Spleen (tissue), 11 donors: ENCODE measurements at regions not wholly inside any gene's neighbourhood (a gene's known extent, or its start where the extent isn't known, plus 50 kb on each side); places are given as distances from the start of the nearest gene placed in this dataset.

ENCODE experiments used
- DNase-seq: peaks from one replicate; pipeline ENCODE4 v3.0.0-alpha.2; 2020
- H3K27ac ChIP-seq, 8 donors: fragments of 200-600 bp; sonication (generic) in 7 of 8; 1 replicate in 4 of 8; 2 replicates in 4 of 8; pipeline versions ENCODE4 v1.5.0 to v1.8.0; 2016 to 2021; ENCODE audit warnings: inconsistent platforms in 4 of 8, mild to moderate bottlenecking in 4 of 8, moderate library complexity in 1 of 8
- H3K27me3 ChIP-seq, 7 donors: fragments of 200-600 bp; sonication (generic) in 6 of 7; replicated peaks in 1 of 7; 1 replicate in 4 of 7; 2 replicates in 3 of 7; pipeline versions ENCODE4 v1.5.0 to v1.8.0; 2016 to 2021; ENCODE audit warnings: inconsistent platforms in 3 of 7, mild to moderate bottlenecking in 1 of 7
- H3K36me3 ChIP-seq, 6 donors: fragments of 200-600 bp; sonication (generic) in 5 of 6; 1 replicate in 4 of 6; 2 replicates in 2 of 6; pipeline versions ENCODE4 v1.5.0 to v1.8.0; 2016 to 2021; ENCODE audit warnings: inconsistent platforms in 2 of 6
- H3K4me1 ChIP-seq, 6 donors: fragments of 200-600 bp; sonication (generic) in 5 of 6; 1 replicate in 3 of 6; 2 replicates in 3 of 6; pipeline versions ENCODE4 v1.5.0 to v1.8.0; 2016 to 2021; ENCODE audit warnings: inconsistent platforms in 3 of 6
- H3K4me3 ChIP-seq, 8 donors: fragments of 200-600 bp; sonication (generic) in 7 of 8; 1 replicate in 4 of 8; 2 replicates in 4 of 8; pipeline versions ENCODE4 v1.5.0 to v1.8.0; 2016 to 2021; ENCODE audit warnings: inconsistent platforms in 4 of 8, mild to moderate bottlenecking in 4 of 8, moderate library complexity in 2 of 8
- H3K9me3 ChIP-seq, 8 donors: fragments of 200-600 bp; sonication (generic) in 7 of 8; 1 replicate in 4 of 8; 2 replicates in 4 of 8; pipeline versions ENCODE4 v1.5.0 to v1.8.0; 2016 to 2021; ENCODE audit warnings: inconsistent platforms in 4 of 8
- POLR2A ChIP-seq, 3 donors: fragments of 450-650 bp; IDR thresholded peaks; one replicate each; pipeline ENCODE4 v1.5.1; 2017; ENCODE audit warnings: antibody characterized with exemption in 3 of 3, mild to moderate bottlenecking in 1 of 3
- POLR2AphosphoS5 ChIP-seq, 3 donors: sonication (generic); formaldehyde crosslinking; IDR thresholded peaks; one replicate each; pipeline ENCODE4 v1.5.1; 2017; ENCODE audit warnings: antibody characterized with exemption in 3 of 3
- WGBS, 5 donors: extraction: QIAGEN DNeasy Blood & Tissue Kit in 3 of 5; methylation state at CpG; one replicate each; pipeline versions ENCODE4 v1.1.5 to v1.1.7; 2013 to 2018; 5-methylcytosine and 5-hydroxymethylcytosine counted together
- intact Hi-C: fragments of 100-400 bp; cut with DNase I; formaldehyde crosslinking; loops from one replicate; pipeline ENCODE4 v1.15.0; 2023; ENCODE audit warnings: low total_unique reads
- TF ChIP-seq, protein P1 (sequence below), 11 experiments: fragments of 200-600 bp in 7 of 11; fragments of 450-650 bp in 4 of 11; sonication (generic) in 4 of 11; IDR thresholded peaks in 8 of 11; conservative IDR thresholded peaks in 3 of 11; 1 replicate in 7 of 11; 2 replicates in 4 of 11; pipeline versions ENCODE4 v1.4.0 to v1.8.0; 2016 to 2021; ENCODE audit warnings: antibody characterized with exemption in 11 of 11, inconsistent platforms in 4 of 11, mild to moderate bottlenecking in 1 of 11
- donor health status: healthy with polysubstance abuse.
- donor health status: DM: no; HTN: no; CAD: no; lungs with moderate emphysema.
- donor health status: DM: no; HTN: no; CAD: no.
- donor health status: Bipolar disorder and iron deficiency.
- donor health status: healthy.
- donor health status: DM: no; HTN: no; CAD: no.
- donor health status: DM: yes; HTN: yes; CAD: no.

GRCh38 chr7:13577566-13578145, 411.8 kb downstream of the ETV1 start:
- Histone ChIP-seq H3K9me3 (no peaks in the 10 kb centered on the region), H3K27ac (no peak overlapping the region), H3K4me3 (no peak overlapping the region), H3K4me1 (no peaks in the 10 kb centered on the region), H3K27me3 (no peaks in the 10 kb centered on the region), H3K36me3 (no peaks in the 10 kb centered on the region)
- DNase-seq, result no peak
- intact Hi-C loops, result no loop called here
- TF ChIP-seq POLR2AphosphoS5 (IDR thresholded peaks at IDR 0.05) (no peak), POLR2A (IDR thresholded peaks at IDR 0.05) (no peak)
- TF ChIP-seq, protein P1, sequence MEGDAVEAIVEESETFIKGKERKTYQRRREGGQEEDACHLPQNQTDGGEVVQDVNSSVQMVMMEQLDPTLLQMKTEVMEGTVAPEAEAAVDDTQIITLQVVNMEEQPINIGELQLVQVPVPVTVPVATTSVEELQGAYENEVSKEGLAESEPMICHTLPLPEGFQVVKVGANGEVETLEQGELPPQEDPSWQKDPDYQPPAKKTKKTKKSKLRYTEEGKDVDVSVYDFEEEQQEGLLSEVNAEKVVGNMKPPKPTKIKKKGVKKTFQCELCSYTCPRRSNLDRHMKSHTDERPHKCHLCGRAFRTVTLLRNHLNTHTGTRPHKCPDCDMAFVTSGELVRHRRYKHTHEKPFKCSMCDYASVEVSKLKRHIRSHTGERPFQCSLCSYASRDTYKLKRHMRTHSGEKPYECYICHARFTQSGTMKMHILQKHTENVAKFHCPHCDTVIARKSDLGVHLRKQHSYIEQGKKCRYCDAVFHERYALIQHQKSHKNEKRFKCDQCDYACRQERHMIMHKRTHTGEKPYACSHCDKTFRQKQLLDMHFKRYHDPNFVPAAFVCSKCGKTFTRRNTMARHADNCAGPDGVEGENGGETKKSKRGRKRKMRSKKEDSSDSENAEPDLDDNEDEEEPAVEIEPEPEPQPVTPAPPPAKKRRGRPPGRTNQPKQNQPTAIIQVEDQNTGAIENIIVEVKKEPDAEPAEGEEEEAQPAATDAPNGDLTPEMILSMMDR (IDR thresholded peaks at IDR 0.05 in 8 of 11, conservative IDR thresholded peaks at IDR 0.05 in 3 of 11), result no peak
- 56 to 75% (median 61%) methylated on average over 3 of the region's 3 CpGs for WGBS, 5 donors

DNA sequence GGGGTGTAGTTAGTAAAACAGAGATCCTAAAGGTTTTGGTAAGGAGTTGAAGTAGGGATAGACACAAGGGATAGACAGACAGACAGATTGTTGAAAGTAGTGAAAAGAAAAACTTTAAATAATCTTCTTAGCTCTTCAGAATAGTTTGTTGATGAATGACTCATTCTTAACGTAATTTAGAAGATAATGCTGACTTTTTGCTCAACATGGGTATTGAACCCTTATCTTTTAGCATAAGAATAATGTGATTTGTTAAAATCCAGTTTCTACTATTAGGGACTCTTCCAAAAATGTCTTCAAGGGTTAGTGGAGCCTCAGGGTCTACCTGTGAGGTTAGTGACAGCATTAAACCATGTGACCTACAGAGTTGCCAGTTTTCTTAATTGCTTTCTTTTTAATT, 411.2 kb downstream of the ETV1 start:
- intact Hi-C loops, result no loop called here
- DNase-seq, result no peak

GRCh38 chr7:13581097-13581496, 408.4 kb downstream of the ETV1 start:
- Histone ChIP-seq H3K27me3 (no peaks in the 10 kb centered on the region), H3K4me3 (no peak overlapping the region), H3K36me3 (no peaks in the 10 kb centered on the region), H3K4me1 (no peaks in the 10 kb centered on the region), H3K27ac (no peak overlapping the region), H3K9me3 (peaks cover 0 to 1% (median under 1%) of the 10 kb centered on the region in 8 donors)
- intact Hi-C loops, result no loop called here
- no peak for DNase-seq
- no peak for TF ChIP-seq POLR2AphosphoS5 (IDR thresholded peaks at IDR 0.05)
- TF ChIP-seq, protein P1 (IDR thresholded peaks at IDR 0.05 in 8 of 11, conservative IDR thresholded peaks at IDR 0.05 in 3 of 11), result no peak
- TF ChIP-seq POLR2A (IDR thresholded peaks at IDR 0.05), result no peak

More for the DNA sequence above, 411.2 kb downstream of the ETV1 start:
- no peak overlapping the region for H3K4me3 ChIP-seq
- no peaks in the 10 kb centered on the region for H3K4me1 ChIP-seq
- H3K27ac ChIP-seq, result no peak overlapping the region
- no peaks in the 10 kb centered on the region for H3K27me3 ChIP-seq
- no peaks in the 10 kb centered on the region for H3K9me3 ChIP-seq
- no peaks in the 10 kb centered on the region for H3K36me3 ChIP-seq
- no peak for TF ChIP-seq POLR2A (IDR thresholded peaks at IDR 0.05)
- no peak for TF ChIP-seq POLR2AphosphoS5 (IDR thresholded peaks at IDR 0.05)
- TF ChIP-seq, protein P1 (IDR thresholded peaks at IDR 0.05 in 8 of 11, conservative IDR thresholded peaks at IDR 0.05 in 3 of 11), result no peak
- WGBS, 5 donors, result 45 to 72% (median 69%) methylated on average over 1 of the region's 1 CpG

- WGBS, 5 donors, result 52 to 68% (median 60%) methylated on average over 2 of the region's 2 CpGs
- H3K4me1 ChIP-seq, result no peaks in the 10 kb centered on the region
- DNase-seq, result no peak
- no peaks in the 10 kb centered on the region for H3K36me3 ChIP-seq
- H3K27me3 ChIP-seq, result no peaks in the 10 kb centered on the region
- intact Hi-C loops, result no loop called here
- peaks cover 0 to 20% (median 0%) of the 10 kb centered on the region in 8 donors for H3K9me3 ChIP-seq
- TF ChIP-seq, protein P1 (IDR thresholded peaks at IDR 0.05 in 8 of 11, conservative IDR thresholded peaks at IDR 0.05 in 3 of 11), result no peak
- TF ChIP-seq POLR2A (IDR thresholded peaks at IDR 0.05) (no peak), POLR2AphosphoS5 (IDR thresholded peaks at IDR 0.05) (no peak)
- no peak overlapping the region for H3K4me3 ChIP-seq
- H3K27ac ChIP-seq, result no peak overlapping the region
These were observed 395.6 kb downstream of the ETV1 start for GRCh38 chr7:13593854-13594253.
